B cell (primary cell): ENCODE measurements at regions not wholly inside any gene's neighbourhood (a gene's known extent, or its start where the extent isn't known, plus 50 kb on each side); places are given as distances from the start of the nearest gene placed in this dataset.

Experiments used
- ATAC-seq: fragments of 200-7000 bp; cut with Tn5 transposase; one replicate; pipeline ENCODE4 v1.10.0; 2021; ENCODE audit warnings: low read depth, mild to moderate bottlenecking, moderate number of reproducible peaks, moderate library complexity
- CTCF ChIA-PET: fragments of 350-600 bp; sonication (Branson Sonifier 250); formaldehyde crosslinking; loops from one replicate; lab custom pipeline; 2021; ENCODE audit warnings: antibody characterized with exemption, inconsistent platforms; lab: Charles Lee
- POLR2A ChIA-PET: fragments of 350-600 bp; sonication (Branson Sonifier 250); formaldehyde crosslinking; loops from one replicate; lab custom pipeline; 2021; ENCODE audit warnings: antibody characterized with exemption; lab: Charles Lee
- DNase-seq: peaks from one replicate; pipeline ENCODE4 v3.0.0; 2013
- H2AFZ ChIP-seq: 2 replicates; pipeline ENCODE4 v1.6.1; 2012; ENCODE audit warnings: mild to moderate bottlenecking, low read depth, low read length; ENCODE audit not compliant: insufficient read depth, poor library complexity, severe bottlenecking
- H3K27ac ChIP-seq, 2 donors: 1 replicate in 1 of 2; 2 replicates in 1 of 2; pipeline ENCODE4 v1.5.1; 2012 to 2013; ENCODE audit warnings: low read length in 2 of 2, mild to moderate bottlenecking in 2 of 2, moderate library complexity in 1 of 2
- H3K27me3 ChIP-seq, 4 experiments: fragments of 200-600 bp in 1 of 4; sonication (generic) in 1 of 4; replicated peaks in 1 of 4; 1 replicate in 2 of 4; 2 replicates in 2 of 4; pipeline versions ENCODE4 v1.6.1 to v1.7.0; 2013 to 2016; ENCODE audit warnings: low read length in 3 of 4, mild to moderate bottlenecking in 2 of 4, mixed read lengths in 1 of 4, moderate library complexity in 1 of 4; ENCODE audit not compliant: insufficient read depth in 4 of 4, control insufficient read depth in 3 of 4; ENCODE audit errors: control extremely low read depth in 1 of 4
- H3K36me3 ChIP-seq, 2 experiments: replicated peaks in 1 of 2; 1 replicate in 1 of 2; 2 replicates in 1 of 2; pipeline versions ENCODE4 v1.6.1 to v1.7.1; 2013; ENCODE audit warnings: low read length in 1 of 2; ENCODE audit not compliant: insufficient read depth in 2 of 2, control insufficient read depth in 1 of 2; ENCODE audit errors: control extremely low read depth in 1 of 2, extremely low read depth in 1 of 2
- H3K4me1 ChIP-seq, 2 donors: fragments of 200-600 bp in 1 of 2; sonication (generic) in 1 of 2; 1 replicate in 1 of 2; 2 replicates in 1 of 2; pipeline versions ENCODE4 v1.5.1 to v1.6.1; 2013 to 2017; ENCODE audit warnings: low read length in 2 of 2; ENCODE audit not compliant: control insufficient read depth in 2 of 2, insufficient read depth in 2 of 2
- H3K4me2 ChIP-seq: replicated peaks from 2 replicates; pipeline ENCODE3; 2012; ENCODE audit warnings: mild to moderate bottlenecking, low read depth, low read length; ENCODE audit not compliant: poor library complexity, severe bottlenecking
- H3K4me3 ChIP-seq, 5 experiments: fragments of 200-600 bp in 1 of 5; sonication (generic) in 1 of 5; 1 replicate in 3 of 5; 2 replicates in 2 of 5; pipeline versions ENCODE4 v1.5.1 to v1.7.0; 2011 to 2016; ENCODE audit warnings: low read length in 4 of 5, mild to moderate bottlenecking in 4 of 5, low read depth in 2 of 5, control low read depth in 1 of 5, moderate library complexity in 1 of 5; ENCODE audit not compliant: insufficient read depth in 1 of 5; ENCODE audit errors: control extremely low read depth in 1 of 5, extremely low read depth in 1 of 5
- H3K79me2 ChIP-seq: fragments of 200-600 bp; sonication (generic); one replicate; pipeline ENCODE4 v1.6.0; 2016; ENCODE audit warnings: low read length; ENCODE audit not compliant: control insufficient read depth, insufficient read depth
- H3K9ac ChIP-seq: fragments of 200-600 bp; sonication (generic); 2 replicates; pipeline ENCODE4 v1.6.1; 2017; ENCODE audit warnings: mild to moderate bottlenecking, low read length, moderate library complexity
- H3K9me3 ChIP-seq, 3 donors: one replicate each; pipeline versions ENCODE4 v1.6.1 to v1.7.1; 2013; ENCODE audit warnings: low read length in 2 of 3; ENCODE audit not compliant: control insufficient read depth in 2 of 3, insufficient read depth in 1 of 3; ENCODE audit errors: control extremely low read depth in 1 of 3
- H4K20me1 ChIP-seq: 2 replicates; pipeline ENCODE4 v1.6.0; 2012; ENCODE audit warnings: mild to moderate bottlenecking, low read length; ENCODE audit not compliant: insufficient read depth, control insufficient read depth, poor library complexity, severe bottlenecking
- H3K27ac Mint-ChIP-seq: one replicate; pipeline ENCODE4 v1.8.0; 2021; ENCODE audit warnings: mixed read lengths
- H3K27me3 Mint-ChIP-seq: one replicate; pipeline ENCODE4 v1.8.0; 2021; ENCODE audit warnings: mixed read lengths
- H3K4me1 Mint-ChIP-seq: one replicate; pipeline ENCODE4 v1.8.0; 2021; ENCODE audit warnings: mixed read lengths
- H3K4me3 Mint-ChIP-seq: one replicate; pipeline ENCODE4 v1.8.0; 2021; ENCODE audit warnings: mixed read lengths
- H3K9me3 Mint-ChIP-seq: one replicate; pipeline ENCODE4 v1.8.0; 2022; ENCODE audit warnings: mixed read lengths; ENCODE audit not compliant: insufficient read depth
- EZH2 ChIP-seq: IDR thresholded peaks from 2 replicates; pipeline ENCODE4 v1.6.1; 2012; ENCODE audit warnings: borderline replicate concordance, low read depth, mild to moderate bottlenecking, moderate library complexity, low read length; ENCODE audit not compliant: insufficient read depth, poor library complexity, severe bottlenecking
- WGBS: methylation state at CpG from one replicate; pipeline ENCODE4 v1.1.5; 2013; ENCODE audit warnings: missing lambda C conversion rate; ENCODE audit not compliant: insufficient coverage; 5-methylcytosine and 5-hydroxymethylcytosine counted together
- intact Hi-C: fragments of 100-400 bp; cut with micrococcal nuclease; formaldehyde crosslinking; loops from one replicate; pipeline ENCODE4 v1.10.0; 2022
- TF ChIP-seq, protein P1 (sequence below): fragments of 200-600 bp; IDR thresholded peaks from one replicate; pipeline ENCODE4 v1.8.0; 2022; ENCODE audit warnings: antibody characterized with exemption, mild to moderate bottlenecking

DNA sequence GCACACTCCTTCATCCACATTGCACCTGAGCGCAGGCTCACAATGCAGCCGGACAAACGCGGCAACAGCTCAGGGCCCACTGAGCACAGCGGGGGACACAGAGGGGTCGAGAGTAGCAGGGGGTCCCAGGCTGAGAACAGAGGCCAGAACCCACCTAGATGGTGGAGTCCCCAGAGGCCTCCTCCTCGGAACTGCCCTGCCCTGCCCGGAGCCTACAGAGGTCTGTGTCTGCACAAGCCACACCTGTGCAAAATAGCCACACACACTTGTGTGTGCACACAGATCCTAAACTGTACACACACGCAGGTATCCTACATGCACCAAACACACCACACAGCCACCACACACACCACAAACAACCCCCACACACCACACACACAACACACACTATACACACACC, 72.8 kb downstream of the TMEM18 start:
- H3K4me3 ChIP-seq, result no peak overlapping the region
- H3K36me3 ChIP-seq, result no peaks in the 10 kb centered on the region
- no peaks in the 10 kb centered on the region for H3K4me1 Mint-ChIP-seq
- 95% methylated on average over 9 of the region's 9 CpGs for WGBS
- H2AFZ ChIP-seq, result no peak overlapping the region
- ChIA-PET POLR2A (no interaction called here), CTCF (no interaction called here)
- no peak overlapping the region for H3K27ac Mint-ChIP-seq
- no peak overlapping the region for H3K4me2 ChIP-seq
- intact Hi-C loops, result no loop called here
- no peaks in the 10 kb centered on the region for H3K9me3 Mint-ChIP-seq
- H3K27me3 ChIP-seq, result peaks cover 0 to 8% (median 0%) of the 10 kb centered on the region in 4 experiments
- H3K27ac ChIP-seq, result no peak overlapping the region
- DNase-seq (no peak), ATAC-seq (no peak)
- no peaks in the 10 kb centered on the region for H4K20me1 ChIP-seq
- H3K4me1 ChIP-seq, result no peaks in the 10 kb centered on the region
- no peak overlapping the region for H3K4me3 Mint-ChIP-seq
- H3K79me2 ChIP-seq, result no peaks in the 10 kb centered on the region
- no peak overlapping the region for H3K9ac ChIP-seq
- peaks cover 10% of the 10 kb centered on the region for H3K27me3 Mint-ChIP-seq
- peaks cover 0 to 19% (median 0%) of the 10 kb centered on the region in 3 donors for H3K9me3 ChIP-seq
- TF ChIP-seq, protein P1, sequence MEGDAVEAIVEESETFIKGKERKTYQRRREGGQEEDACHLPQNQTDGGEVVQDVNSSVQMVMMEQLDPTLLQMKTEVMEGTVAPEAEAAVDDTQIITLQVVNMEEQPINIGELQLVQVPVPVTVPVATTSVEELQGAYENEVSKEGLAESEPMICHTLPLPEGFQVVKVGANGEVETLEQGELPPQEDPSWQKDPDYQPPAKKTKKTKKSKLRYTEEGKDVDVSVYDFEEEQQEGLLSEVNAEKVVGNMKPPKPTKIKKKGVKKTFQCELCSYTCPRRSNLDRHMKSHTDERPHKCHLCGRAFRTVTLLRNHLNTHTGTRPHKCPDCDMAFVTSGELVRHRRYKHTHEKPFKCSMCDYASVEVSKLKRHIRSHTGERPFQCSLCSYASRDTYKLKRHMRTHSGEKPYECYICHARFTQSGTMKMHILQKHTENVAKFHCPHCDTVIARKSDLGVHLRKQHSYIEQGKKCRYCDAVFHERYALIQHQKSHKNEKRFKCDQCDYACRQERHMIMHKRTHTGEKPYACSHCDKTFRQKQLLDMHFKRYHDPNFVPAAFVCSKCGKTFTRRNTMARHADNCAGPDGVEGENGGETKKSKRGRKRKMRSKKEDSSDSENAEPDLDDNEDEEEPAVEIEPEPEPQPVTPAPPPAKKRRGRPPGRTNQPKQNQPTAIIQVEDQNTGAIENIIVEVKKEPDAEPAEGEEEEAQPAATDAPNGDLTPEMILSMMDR, result no peak
- no peak for TF ChIP-seq EZH2

DNA sequence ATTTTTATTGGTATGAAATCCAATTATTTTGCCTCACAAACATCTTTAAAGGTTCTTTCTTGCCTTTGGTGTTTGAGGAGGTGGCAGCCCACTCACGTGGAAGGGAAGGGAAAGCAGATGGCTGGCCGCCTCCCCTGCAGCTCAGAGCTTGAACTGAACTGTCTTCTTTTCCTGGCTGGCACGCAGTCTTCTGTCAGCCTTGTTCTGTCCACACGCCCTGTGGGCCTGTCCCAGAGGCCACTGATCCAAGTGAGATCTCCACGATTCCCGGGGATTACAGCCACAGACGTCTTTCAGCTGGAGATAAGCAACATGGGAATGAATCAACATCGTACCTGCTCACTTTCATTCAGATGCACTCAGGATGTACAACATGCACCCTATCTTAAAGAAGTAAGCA, 73.3 kb downstream of the TMEM18 start:
- DNase-seq (no peak), ATAC-seq (no peak)
- Mint-ChIP-seq H3K27ac (no peak overlapping the region), H3K4me1 (no peaks in the 10 kb centered on the region), H3K27me3 (peaks cover 8% of the 10 kb centered on the region), H3K9me3 (no peaks in the 10 kb centered on the region), H3K4me3 (no peak overlapping the region)
- ChIA-PET CTCF (no interaction called here), POLR2A (no interaction called here)
- Histone ChIP-seq H4K20me1 (no peaks in the 10 kb centered on the region), H3K4me3 (no peak overlapping the region), H3K79me2 (no peaks in the 10 kb centered on the region), H3K36me3 (no peaks in the 10 kb centered on the region), H3K27ac (no peak overlapping the region), H3K27me3 (peaks cover 0 to 8% (median 0%) of the 10 kb centered on the region in 4 experiments), H3K9ac (no peak overlapping the region), H3K9me3 (peaks cover 0 to 19% (median 0%) of the 10 kb centered on the region in 3 donors), H3K4me2 (no peak overlapping the region), H2AFZ (no peak overlapping the region), H3K4me1 (no peaks in the 10 kb centered on the region)
- WGBS, result 93% methylated on average over 8 of the region's 8 CpGs
- intact Hi-C loops, result no loop called here
- TF ChIP-seq, protein P1, result no peak
- no peak for TF ChIP-seq EZH2
